GM21723 (cell line): ENCODE measurements at regions not wholly inside any gene's neighbourhood (a gene's known extent, or its start where the extent isn't known, plus 50 kb on each side); places are given as distances from the start of the nearest gene placed in this dataset.

Source experiments
- ATAC-seq: cut with Tn5 transposase; IDR thresholded peaks from one replicate; pipeline ENCODE4 v1.9.1; 2021; ENCODE audit warnings: mild to moderate bottlenecking, moderate library complexity; ENCODE audit not compliant: unreplicated experiment

DNA sequence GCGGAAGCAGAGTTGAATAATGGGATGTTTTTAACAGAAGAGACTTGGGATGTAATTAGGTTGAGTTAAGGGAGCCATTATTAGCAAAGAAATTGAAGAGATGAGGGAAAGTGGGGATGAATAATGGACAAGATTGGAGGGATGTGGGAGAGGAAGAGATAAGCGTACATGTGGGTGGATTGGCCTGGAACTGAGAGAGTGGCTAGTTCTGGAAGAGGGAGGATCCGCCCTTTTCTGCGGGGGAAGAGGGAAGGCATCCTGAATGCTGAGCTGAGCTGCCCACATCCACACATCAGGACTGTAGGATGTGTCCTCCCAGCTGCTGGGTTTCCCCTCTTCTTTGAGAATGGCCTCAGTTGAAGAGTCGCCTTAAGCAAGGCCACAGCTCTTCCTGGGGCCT lies 68.3 kb upstream of the CADM1 start:
- no peak for ATAC-seq

GRCh38 chr11:115566180-115566764 lies 62.1 kb upstream of the CADM1 start:
- no peak for ATAC-seq

- ATAC-seq = no peak
These were observed 60.6 kb upstream of the CADM1 start for GRCh38 chr11:115564851-115565250.

DNA sequence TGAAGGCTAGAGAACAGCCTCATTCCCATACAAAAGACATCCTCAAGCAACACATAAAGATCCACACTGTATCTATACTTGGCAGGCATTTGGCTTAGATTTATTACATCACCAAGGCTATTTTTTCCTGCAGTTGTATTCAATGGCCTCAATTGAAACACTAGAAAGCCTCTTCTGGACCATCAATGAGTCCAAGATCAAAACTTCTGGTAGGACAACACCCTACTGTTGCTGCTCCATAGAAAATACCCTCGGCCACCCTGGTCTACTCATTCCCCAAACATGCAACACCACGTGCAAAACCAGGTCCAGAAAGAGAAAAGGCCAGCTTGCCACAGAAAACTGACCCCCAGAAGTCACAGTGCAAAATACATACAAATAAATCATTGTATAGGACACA lies 56.9 kb upstream of the CADM1 start:
- ATAC-seq = no peak

DNA sequence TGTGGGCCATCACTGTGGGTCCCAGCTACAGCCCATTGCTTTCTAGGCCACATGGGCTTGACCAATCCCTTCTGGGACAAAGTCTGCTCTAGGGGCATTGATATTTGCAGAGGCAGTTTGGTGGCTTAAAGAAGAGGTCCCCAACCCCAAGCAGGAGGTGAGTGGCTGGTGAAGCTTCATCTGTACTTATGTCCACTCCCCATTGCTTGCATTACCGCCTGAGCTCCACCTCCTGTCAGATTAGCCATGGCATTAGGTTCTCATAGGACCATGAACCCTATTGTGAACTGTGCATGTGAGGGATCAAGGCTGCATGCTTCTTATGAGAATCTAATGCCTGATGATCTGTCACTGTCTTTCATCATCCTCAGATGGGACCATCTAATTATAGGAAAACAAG lies 54.4 kb upstream of the CADM1 start:
- ATAC-seq = no peak

- ATAC-seq = no peak
These were observed 53.5 kb upstream of the CADM1 start for GRCh38 chr11:115557681-115558080.

DNA sequence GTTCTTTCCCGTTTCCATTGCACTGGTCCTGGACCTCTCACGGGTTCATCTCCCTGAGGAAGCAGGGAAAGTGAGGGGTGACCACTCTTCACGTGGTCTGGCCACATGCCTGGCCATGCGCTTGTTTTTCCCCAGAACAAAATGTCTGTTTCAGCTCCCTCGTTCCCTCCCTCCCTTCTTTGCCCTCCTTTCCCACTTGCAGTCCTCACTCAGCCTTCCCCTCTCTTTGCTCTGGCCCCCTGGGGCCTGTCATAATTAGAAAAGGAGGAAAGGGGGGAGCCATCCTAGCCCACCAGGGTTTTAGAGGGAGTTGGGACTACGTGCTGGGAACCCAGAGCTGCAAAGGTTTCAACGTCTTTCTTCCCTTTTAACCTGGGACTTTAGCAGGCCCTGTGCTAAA lies 52.8 kb upstream of the CADM1 start:
- ATAC-seq = no peak

DNA sequence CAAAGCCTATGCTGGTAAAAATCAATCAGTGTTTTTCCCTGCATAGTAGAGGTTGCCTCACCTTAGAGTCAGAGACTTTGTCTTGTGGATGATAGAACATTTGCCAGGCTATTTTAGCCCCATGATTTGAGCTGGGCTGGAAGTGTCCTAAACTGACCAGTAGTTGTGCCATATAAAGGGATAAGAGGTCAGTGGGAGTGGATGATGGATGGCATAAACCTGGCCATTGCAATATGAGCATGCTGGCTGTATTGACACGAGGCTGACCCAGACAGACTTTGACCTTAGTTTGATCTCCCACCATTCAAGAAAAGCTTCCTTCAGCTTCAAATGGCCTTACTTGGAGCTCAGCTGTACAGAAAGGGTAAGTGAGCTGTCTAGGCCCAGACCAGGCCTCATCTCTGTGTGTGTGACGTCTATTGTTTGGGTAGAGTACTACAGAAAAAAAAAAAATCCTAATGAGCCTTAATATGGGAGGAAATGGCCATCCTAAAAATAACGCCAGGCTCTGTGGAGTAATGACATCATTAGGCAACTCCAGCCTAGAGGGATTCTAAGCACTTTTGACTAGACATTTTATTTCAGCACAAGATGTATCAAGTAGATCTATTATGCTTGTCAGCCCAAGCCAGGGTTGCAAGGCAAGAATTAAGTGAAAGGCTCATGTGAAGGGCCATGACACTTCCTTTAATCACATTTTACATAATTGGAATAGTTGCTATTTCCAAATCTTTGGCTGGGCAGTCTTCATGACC lies 51.3 kb upstream of the CADM1 start:
- no peak for ATAC-seq
